Natural killer cell (primary cell): ENCODE measurements at regions not wholly inside any gene's neighbourhood (a gene's known extent, or its start where the extent isn't known, plus 50 kb on each side); places are given as distances from the start of the nearest gene placed in this dataset.

Experiments
- ATAC-seq, 3 donors: fragments of 150-1000 bp in 2 of 3; fragments of 200-7000 bp in 1 of 3; cut with Tn5 transposase; 1 replicate in 1 of 3; 2 replicates in 2 of 3; pipeline ENCODE4 v1.10.0; 2021; ENCODE audit warnings: mild to moderate bottlenecking in 2 of 3, moderate library complexity in 2 of 3
- DNase-seq, 2 donors: peaks; one replicate each; pipeline versions ENCODE4 v3.0.0 to v3.0.0-alpha.2; 2013 to 2021; ENCODE audit warnings: mixed read lengths in 1 of 2
- H3K27ac ChIP-seq: one replicate; pipeline ENCODE4 v1.5.1; 2013; ENCODE audit warnings: mild to moderate bottlenecking, low read length
- H3K27me3 ChIP-seq: one replicate; pipeline ENCODE4 v1.6.1; 2013; ENCODE audit warnings: low read length; ENCODE audit not compliant: control insufficient read depth, insufficient read depth
- H3K36me3 ChIP-seq: one replicate; pipeline ENCODE4 v1.6.1; 2013; ENCODE audit warnings: low read length; ENCODE audit not compliant: control insufficient read depth, insufficient read depth
- H3K4me1 ChIP-seq: one replicate; pipeline ENCODE4 v1.6.1; 2013; ENCODE audit warnings: low read length; ENCODE audit not compliant: control insufficient read depth, insufficient read depth
- H3K4me3 ChIP-seq: one replicate; pipeline ENCODE4 v1.5.1; 2013; ENCODE audit warnings: low read length
- H3K9me3 ChIP-seq: one replicate; pipeline ENCODE4 v1.6.1; 2013; ENCODE audit warnings: low read length; ENCODE audit not compliant: control insufficient read depth, insufficient read depth
- H3K27ac Mint-ChIP-seq, 2 donors: one replicate each; pipeline ENCODE4 v1.8.0; 2022; ENCODE audit warnings: mild to moderate bottlenecking in 2 of 2, mixed read lengths in 2 of 2, moderate library complexity in 1 of 2
- H3K27me3 Mint-ChIP-seq, 2 donors: one replicate each; pipeline ENCODE4 v1.8.0; 2022; ENCODE audit warnings: low read depth in 2 of 2, mixed read lengths in 2 of 2
- H3K36me3 Mint-ChIP-seq: one replicate; pipeline ENCODE4 v1.8.0; 2022; ENCODE audit warnings: mixed read lengths
- H3K4me1 Mint-ChIP-seq, 2 donors: one replicate each; pipeline ENCODE4 v1.8.0; 2022; ENCODE audit warnings: mixed read lengths in 2 of 2
- H3K4me3 Mint-ChIP-seq: one replicate; pipeline ENCODE4 v1.8.0; 2022; ENCODE audit warnings: mild to moderate bottlenecking, moderate library complexity, mixed read lengths
- H3K9me3 Mint-ChIP-seq, 2 donors: one replicate each; pipeline ENCODE4 v1.8.0; 2022; ENCODE audit warnings: mixed read lengths in 2 of 2
- CTCF ChIP-seq: fragments of 200-600 bp; IDR thresholded peaks from one replicate; pipeline ENCODE4 v1.8.0; 2022; ENCODE audit warnings: antibody characterized with exemption
- WGBS: methylation state at CpG from one replicate; pipeline ENCODE4 v1.1.7; 2013; ENCODE audit warnings: missing lambda C conversion rate; ENCODE audit not compliant: insufficient coverage; 5-methylcytosine and 5-hydroxymethylcytosine counted together
- intact Hi-C: fragments of 100-400 bp; cut with micrococcal nuclease; formaldehyde crosslinking; loops from one replicate; pipeline ENCODE4 v1.14.2; 2022

- ATAC-seq (no peak), DNase-seq (no peak)
- H3K4me3 ChIP-seq, result no peak overlapping the region
- WGBS, result 81% methylated on average over 13 of the region's 13 CpGs
- no peaks in the 10 kb centered on the region for H3K9me3 ChIP-seq
- H3K27ac ChIP-seq, result no peak overlapping the region
- Mint-ChIP-seq H3K9me3 (no peaks in the 10 kb centered on the region), H3K4me1 (peaks cover 0 to 5% of the 10 kb centered on the region in 2 donors), H3K27me3 (peaks cover 43 to 44% of the 10 kb centered on the region in 2 donors), H3K36me3 (no peaks in the 10 kb centered on the region), H3K27ac (no peak overlapping the region), H3K4me3 (no peak overlapping the region)
- intact Hi-C loops, result no loop called here
- no peaks in the 10 kb centered on the region for H3K36me3 ChIP-seq
- H3K4me1 ChIP-seq, result no peaks in the 10 kb centered on the region
- TF ChIP-seq CTCF, result no peak
- peaks cover 5% of the 10 kb centered on the region for H3K27me3 ChIP-seq
Measured at GRCh38 chr2:120438301-120439066, 92.5 kb downstream of the INHBB start.

GRCh38 chr2:120439067-120439368, 93.1 kb downstream of the INHBB start:
- H3K27ac Mint-ChIP-seq, result no peak overlapping the region

GRCh38 chr2:120439637-120440384, 93.9 kb downstream of the INHBB start:
- no peaks in the 10 kb centered on the region for H3K36me3 Mint-ChIP-seq
- no peaks in the 10 kb centered on the region for H3K36me3 ChIP-seq
- no peaks in the 10 kb centered on the region for H3K4me1 ChIP-seq
- H3K27ac Mint-ChIP-seq, result no peak overlapping the region
- intact Hi-C loops, result no loop called here
- no peaks in the 10 kb centered on the region for H3K9me3 Mint-ChIP-seq
- H3K27me3 ChIP-seq, result peaks cover 5% of the 10 kb centered on the region
- peaks cover 0 to 5% of the 10 kb centered on the region in 2 donors for H3K4me1 Mint-ChIP-seq
- no peak for TF ChIP-seq CTCF
- no peak overlapping the region for H3K4me3 Mint-ChIP-seq
- no peak overlapping the region for H3K4me3 ChIP-seq
- DNase-seq (no peak), ATAC-seq (no peak)
- no peaks in the 10 kb centered on the region for H3K9me3 ChIP-seq
- no peak overlapping the region for H3K27ac ChIP-seq
- WGBS, result 83% methylated on average over 19 of the region's 19 CpGs
- peaks cover 52 to 56% of the 10 kb centered on the region in 2 donors for H3K27me3 Mint-ChIP-seq

More at GRCh38 chr2:120439067-120439368, 93.1 kb downstream of the INHBB start:
- DNase-seq (no peak), ATAC-seq (no peak)
- Histone ChIP-seq H3K36me3 (no peaks in the 10 kb centered on the region), H3K27ac (no peak overlapping the region), H3K27me3 (peaks cover 5% of the 10 kb centered on the region), H3K4me1 (no peaks in the 10 kb centered on the region), H3K9me3 (no peaks in the 10 kb centered on the region), H3K4me3 (no peak overlapping the region)
- intact Hi-C loops, result no loop called here
- no peaks in the 10 kb centered on the region for H3K36me3 Mint-ChIP-seq
- TF ChIP-seq CTCF, result no peak
- peaks cover 0 to 5% of the 10 kb centered on the region in 2 donors for H3K4me1 Mint-ChIP-seq
- H3K9me3 Mint-ChIP-seq, result no peaks in the 10 kb centered on the region
- no peak overlapping the region for H3K4me3 Mint-ChIP-seq
- H3K27me3 Mint-ChIP-seq, result peaks cover 48% of the 10 kb centered on the region in 2 donors
